Fibroblast of lung (primary cell): ENCODE measurements at regions not wholly inside any gene's neighbourhood (a gene's known extent, or its start where the extent isn't known, plus 50 kb on each side); places are given as distances from the start of the nearest gene placed in this dataset.
"Not testable (repeated sequence)": the region's sequence is repeated elsewhere in the genome, so short reads cannot be mapped to it uniquely, and the experiment has no call there.

Experiments used
- DNase-seq, 2 donors: peaks; one replicate each; pipeline versions ENCODE4 v3.0.0 to v3.0.0-alpha.2; 2010; ENCODE audit warnings: low read depth in 2 of 2
- H2AFZ ChIP-seq: 2 replicates; pipeline ENCODE4 v1.5.1; 2012; ENCODE audit warnings: low read length, control low read depth, inconsistent platforms
- H3K27ac ChIP-seq: 2 replicates; pipeline ENCODE4 v1.5.1; 2011; ENCODE audit warnings: low read length, control low read depth; ENCODE audit not compliant: insufficient read depth
- H3K27me3 ChIP-seq: 2 replicates; pipeline ENCODE4 v1.5.1; 2011; ENCODE audit warnings: mild to moderate bottlenecking, low read length; ENCODE audit not compliant: control insufficient read depth, insufficient read depth
- H3K36me3 ChIP-seq: 2 replicates; pipeline ENCODE4 v1.5.1; 2011; ENCODE audit warnings: low read length; ENCODE audit not compliant: control insufficient read depth, insufficient read depth
- H3K4me1 ChIP-seq: 2 replicates; pipeline ENCODE4 v1.5.1; 2011; ENCODE audit warnings: low read length; ENCODE audit not compliant: control insufficient read depth, insufficient read depth; ENCODE audit errors: extremely low read depth
- H3K4me2 ChIP-seq: 2 replicates; pipeline ENCODE4 v1.5.1; 2011; ENCODE audit warnings: low read length, control low read depth; ENCODE audit not compliant: insufficient read depth; ENCODE audit errors: extremely low read depth
- H3K4me3 ChIP-seq, 4 experiments: fragments of 200-600 bp in 1 of 4; sonication (generic) in 1 of 4; replicated peaks in 1 of 4; 2 replicates each; pipeline ENCODE4 v1.5.1; 2011 to 2016; ENCODE audit warnings: low read length in 4 of 4, low read depth in 3 of 4, mild to moderate bottlenecking in 3 of 4, control low read depth in 2 of 4, inconsistent platforms in 1 of 4, mixed read lengths in 1 of 4; ENCODE audit not compliant: insufficient read depth in 1 of 4; ENCODE audit errors: control extremely low read depth in 1 of 4
- H3K79me2 ChIP-seq: 2 replicates; pipeline ENCODE4 v1.5.1; 2012; ENCODE audit warnings: mild to moderate bottlenecking, low read length, inconsistent platforms; ENCODE audit not compliant: control insufficient read depth, insufficient read depth
- H3K9ac ChIP-seq: 2 replicates; pipeline ENCODE4 v1.5.1; 2011; ENCODE audit warnings: mild to moderate bottlenecking, low read length, control low read depth; ENCODE audit not compliant: insufficient read depth
- H3K9me3 ChIP-seq: 2 replicates; pipeline ENCODE4 v1.5.1; 2012; ENCODE audit warnings: low read depth, low read length; ENCODE audit not compliant: control insufficient read depth, insufficient read depth
- H4K20me1 ChIP-seq: 2 replicates; pipeline ENCODE4 v1.5.1; 2011; ENCODE audit warnings: low read length; ENCODE audit not compliant: control insufficient read depth, insufficient read depth; ENCODE audit errors: extremely low read depth
- CTCF ChIP-seq, 2 donors: IDR thresholded peaks in 1 of 2; conservative IDR thresholded peaks in 1 of 2; 1 replicate in 1 of 2; 2 replicates in 1 of 2; pipeline ENCODE4 v1.5.1; 2011 to 2012; ENCODE audit warnings: low read length in 2 of 2, control low read depth in 1 of 2, inconsistent platforms in 1 of 2, low read depth in 1 of 2, mild to moderate bottlenecking in 1 of 2
- EZH2 ChIP-seq: IDR thresholded peaks from 2 replicates; pipeline ENCODE4 v1.5.1; 2012; ENCODE audit warnings: low read length, control low read depth, mild to moderate bottlenecking; ENCODE audit errors: missing control alignments

GRCh38 chr13:73306688-73307087 is 247.9 kb downstream of the KLF5 start:
- H2AFZ ChIP-seq: no peak overlapping the region

GRCh38 chr13:73304442-73304841 is 245.6 kb downstream of the KLF5 start:
- TF ChIP-seq CTCF (conservative IDR thresholded peaks at IDR 0.05 in 1 of 2, IDR thresholded peaks at IDR 0.05 in 1 of 2; ENCODE audit: low read depth in 1 of 2, low read length in 2 of 2) (no peak), EZH2 (no peak)
- Histone ChIP-seq H4K20me1 (no peaks in the 10 kb centered on the region), H3K9me3 (no peaks in the 10 kb centered on the region), H3K36me3 (no peaks in the 10 kb centered on the region), H3K79me2 (no peaks in the 10 kb centered on the region), H2AFZ (no peak overlapping the region), H3K4me2 (no peak overlapping the region), H3K4me1 (no peaks in the 10 kb centered on the region), H3K27ac (no peak overlapping the region), H3K27me3 (no peaks in the 10 kb centered on the region), H3K9ac (no peak overlapping the region), H3K4me3 (no peak overlapping the region)
- DNase-seq: no peak

More at GRCh38 chr13:73306688-73307087, 247.9 kb downstream of the KLF5 start:
- no peak for DNase-seq
- no peaks in the 10 kb centered on the region for H3K79me2 ChIP-seq
- no peak overlapping the region for H3K4me3 ChIP-seq
- no peak overlapping the region for H3K9ac ChIP-seq
- no peaks in the 10 kb centered on the region for H4K20me1 ChIP-seq
- no peaks in the 10 kb centered on the region for H3K4me1 ChIP-seq
- no peaks in the 10 kb centered on the region for H3K27me3 ChIP-seq
- H3K9me3 ChIP-seq: no peaks in the 10 kb centered on the region
- H3K36me3 ChIP-seq: no peaks in the 10 kb centered on the region
- TF ChIP-seq EZH2 (no peak), CTCF (conservative IDR thresholded peaks at IDR 0.05 in 1 of 2, IDR thresholded peaks at IDR 0.05 in 1 of 2; ENCODE audit: low read depth in 1 of 2, low read length in 2 of 2) (no peak)
- H3K27ac ChIP-seq: no peak overlapping the region
- H3K4me2 ChIP-seq: no peak overlapping the region

DNA sequence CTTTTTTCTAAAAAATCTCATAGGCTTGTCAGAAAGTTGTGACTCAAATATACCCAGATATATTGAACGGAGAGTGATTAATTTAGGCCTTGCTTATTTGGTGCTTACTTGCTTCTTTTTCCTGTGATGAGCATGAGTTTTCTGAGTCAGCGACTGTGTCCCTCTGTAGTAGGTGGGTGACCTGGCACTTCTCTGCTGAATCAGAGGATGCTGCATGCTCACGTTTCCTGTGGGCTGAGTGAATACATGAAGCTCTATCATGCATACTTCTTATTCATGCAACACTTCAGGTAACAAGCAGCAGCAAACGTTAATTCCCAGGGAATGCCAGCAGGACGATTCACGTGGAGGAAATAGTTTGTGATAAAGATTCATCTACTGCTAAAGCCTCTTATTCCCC is 245.0 kb downstream of the KLF5 start:
- H3K27ac ChIP-seq: no peak overlapping the region
- DNase-seq: peak in 1 of 2 donors; percentile 74
- no peaks in the 10 kb centered on the region for H3K36me3 ChIP-seq
- H3K9me3 ChIP-seq: no peaks in the 10 kb centered on the region
- no peaks in the 10 kb centered on the region for H3K4me1 ChIP-seq
- no peaks in the 10 kb centered on the region for H3K27me3 ChIP-seq
- no peaks in the 10 kb centered on the region for H4K20me1 ChIP-seq
- H3K9ac ChIP-seq: no peak overlapping the region
- no peak overlapping the region for H2AFZ ChIP-seq
- H3K4me3 ChIP-seq: no peak overlapping the region
- TF ChIP-seq EZH2 (no peak), CTCF (conservative IDR thresholded peaks at IDR 0.05 in 1 of 2, IDR thresholded peaks at IDR 0.05 in 1 of 2; ENCODE audit: low read depth in 1 of 2, low read length in 2 of 2) (no peak)
- no peaks in the 10 kb centered on the region for H3K79me2 ChIP-seq
- no peak overlapping the region for H3K4me2 ChIP-seq

GRCh38 chr13:73301622-73302021 is 242.8 kb downstream of the KLF5 start:
- H3K4me1 ChIP-seq, H3K4me2 ChIP-seq, DNase-seq, H3K27me3 ChIP-seq, H3K36me3 ChIP-seq, H3K9ac ChIP-seq, H3K27ac ChIP-seq, H3K79me2 ChIP-seq, H4K20me1 ChIP-seq, H3K9me3 ChIP-seq, H2AFZ ChIP-seq, H3K4me3 ChIP-seq: not testable (repeated sequence)
